Caco-2 (cell line): ENCODE measurements at regions not wholly inside any gene's neighbourhood (a gene's known extent, or its start where the extent isn't known, plus 50 kb on each side); places are given as distances from the start of the nearest gene placed in this dataset.

ENCODE experiments used
- BruUV-seq: library from RNA; stranded (reverse); fragments of 400-500 nt; replicated peaks from 2 replicates; lab custom pipeline; 2021; lab: Mats Ljungman, UMichigan
- CTCF ChIA-PET: fragments of 300-600 bp; sonication (Branson Sonifier 250); formaldehyde crosslinking; loops from one replicate; lab custom pipeline; 2022; ENCODE audit warnings: antibody characterized with exemption; lab: Charles Lee
- POLR2A ChIA-PET: fragments of 300-600 bp; sonication (Branson Sonifier 250); formaldehyde crosslinking; loops from one replicate; lab custom pipeline; 2022; ENCODE audit warnings: antibody characterized with exemption; lab: Charles Lee
- DNase-seq, 2 experiments: peaks; one replicate each; pipeline versions ENCODE4 v3.0.0 to v3.0.0-alpha.2; 2020 to 2022
- H3K27me3 ChIP-seq: replicated peaks from 2 replicates; pipeline ENCODE4 v1.6.0; 2011; ENCODE audit warnings: low read length; ENCODE audit not compliant: control insufficient read depth, insufficient read depth
- H3K36me3 ChIP-seq: 2 replicates; pipeline ENCODE4 v1.5.1; 2011; ENCODE audit warnings: low read length; ENCODE audit not compliant: control insufficient read depth, insufficient read depth
- H3K4me1 ChIP-seq: fragments of 250-450 bp; sonication (Bioruptor Pico); 2 replicates; pipeline ENCODE4 v1.5.1; 2020; ENCODE audit warnings: mild to moderate bottlenecking
- H3K4me3 ChIP-seq: 2 replicates; pipeline ENCODE4 v1.5.1; 2011; ENCODE audit warnings: low read depth, mild to moderate bottlenecking, control low read depth, low read length
- H3K9me3 ChIP-seq: fragments of 250-450 bp; sonication (Bioruptor Pico); 2 replicates; pipeline ENCODE4 v1.5.1; 2020; ENCODE audit warnings: mild to moderate bottlenecking, moderate library complexity
- H3K27ac Mint-ChIP-seq: one replicate; pipeline ENCODE4 v1.8.0; 2022; ENCODE audit warnings: mixed read lengths; ENCODE audit not compliant: unreplicated experiment
- H3K27me3 Mint-ChIP-seq: one replicate; pipeline ENCODE4 v1.8.0; 2022; ENCODE audit warnings: mixed read lengths; ENCODE audit not compliant: insufficient read depth, unreplicated experiment
- H3K36me3 Mint-ChIP-seq: one replicate; pipeline ENCODE4 v1.8.0; 2022; ENCODE audit warnings: mild to moderate bottlenecking, mixed read lengths; ENCODE audit not compliant: insufficient read depth, unreplicated experiment
- H3K4me1 Mint-ChIP-seq: one replicate; pipeline ENCODE4 v1.8.0; 2022; ENCODE audit warnings: low read depth, mixed read lengths; ENCODE audit not compliant: unreplicated experiment
- H3K4me3 Mint-ChIP-seq: one replicate; pipeline ENCODE4 v1.8.0; 2022; ENCODE audit warnings: mild to moderate bottlenecking, moderate library complexity, mixed read lengths; ENCODE audit not compliant: unreplicated experiment
- H3K9me3 Mint-ChIP-seq: one replicate; pipeline ENCODE4 v1.8.0; 2022; ENCODE audit warnings: mixed read lengths; ENCODE audit not compliant: unreplicated experiment
- intact Hi-C: fragments of 100-400 bp; cut with micrococcal nuclease; formaldehyde crosslinking; loops from one replicate; pipeline ENCODE4 v1.10.0; 2022; ENCODE audit not compliant: unreplicated experiment
- TF ChIP-seq, protein P1 (sequence below), 2 experiments: fragments of 200-600 bp in 1 of 2; IDR thresholded peaks; 1 replicate in 1 of 2; 2 replicates in 1 of 2; pipeline versions ENCODE4 v1.5.1 to v1.8.0; 2011 to 2022; ENCODE audit warnings: antibody characterized with exemption in 1 of 2, control low read depth in 1 of 2, inconsistent platforms in 1 of 2, low read depth in 1 of 2, low read length in 1 of 2, mild to moderate bottlenecking in 1 of 2, moderate library complexity in 1 of 2; ENCODE audit not compliant: insufficient read depth in 1 of 2, severe bottlenecking in 1 of 2, unreplicated experiment in 1 of 2

GRCh38 chr5:122237906-122238305 lies 74.1 kb upstream of the SNCAIP start:
- BruUV-seq, result no TSS peak
- ChIA-PET POLR2A (no interaction called here), CTCF (no interaction called here)
- H3K36me3 ChIP-seq, result no peaks in the 10 kb centered on the region
- no peaks in the 10 kb centered on the region for H3K4me1 ChIP-seq
- no peaks in the 10 kb centered on the region for H3K9me3 Mint-ChIP-seq
- H3K4me1 Mint-ChIP-seq, result no peaks in the 10 kb centered on the region
- no peaks in the 10 kb centered on the region for H3K27me3 Mint-ChIP-seq
- intact Hi-C loops, result no loop called here
- H3K4me3 ChIP-seq, result no peak overlapping the region
- no peak overlapping the region for H3K27ac Mint-ChIP-seq
- no peak overlapping the region for H3K4me3 Mint-ChIP-seq
- peaks cover 5% of the 10 kb centered on the region; the same call in 1 of the 2 replicates for H3K9me3 ChIP-seq
- no peak for DNase-seq
- TF ChIP-seq, protein P1, sequence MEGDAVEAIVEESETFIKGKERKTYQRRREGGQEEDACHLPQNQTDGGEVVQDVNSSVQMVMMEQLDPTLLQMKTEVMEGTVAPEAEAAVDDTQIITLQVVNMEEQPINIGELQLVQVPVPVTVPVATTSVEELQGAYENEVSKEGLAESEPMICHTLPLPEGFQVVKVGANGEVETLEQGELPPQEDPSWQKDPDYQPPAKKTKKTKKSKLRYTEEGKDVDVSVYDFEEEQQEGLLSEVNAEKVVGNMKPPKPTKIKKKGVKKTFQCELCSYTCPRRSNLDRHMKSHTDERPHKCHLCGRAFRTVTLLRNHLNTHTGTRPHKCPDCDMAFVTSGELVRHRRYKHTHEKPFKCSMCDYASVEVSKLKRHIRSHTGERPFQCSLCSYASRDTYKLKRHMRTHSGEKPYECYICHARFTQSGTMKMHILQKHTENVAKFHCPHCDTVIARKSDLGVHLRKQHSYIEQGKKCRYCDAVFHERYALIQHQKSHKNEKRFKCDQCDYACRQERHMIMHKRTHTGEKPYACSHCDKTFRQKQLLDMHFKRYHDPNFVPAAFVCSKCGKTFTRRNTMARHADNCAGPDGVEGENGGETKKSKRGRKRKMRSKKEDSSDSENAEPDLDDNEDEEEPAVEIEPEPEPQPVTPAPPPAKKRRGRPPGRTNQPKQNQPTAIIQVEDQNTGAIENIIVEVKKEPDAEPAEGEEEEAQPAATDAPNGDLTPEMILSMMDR (IDR thresholded peaks at IDR 0.05; ENCODE audit: insufficient read depth in 1 of 2, low read depth in 1 of 2, low read length in 1 of 2, severe bottlenecking in 1 of 2, unreplicated experiment in 1 of 2), result no peak
- no peaks in the 10 kb centered on the region for H3K36me3 Mint-ChIP-seq
- H3K27me3 ChIP-seq, result no peaks in the 10 kb centered on the region

DNA sequence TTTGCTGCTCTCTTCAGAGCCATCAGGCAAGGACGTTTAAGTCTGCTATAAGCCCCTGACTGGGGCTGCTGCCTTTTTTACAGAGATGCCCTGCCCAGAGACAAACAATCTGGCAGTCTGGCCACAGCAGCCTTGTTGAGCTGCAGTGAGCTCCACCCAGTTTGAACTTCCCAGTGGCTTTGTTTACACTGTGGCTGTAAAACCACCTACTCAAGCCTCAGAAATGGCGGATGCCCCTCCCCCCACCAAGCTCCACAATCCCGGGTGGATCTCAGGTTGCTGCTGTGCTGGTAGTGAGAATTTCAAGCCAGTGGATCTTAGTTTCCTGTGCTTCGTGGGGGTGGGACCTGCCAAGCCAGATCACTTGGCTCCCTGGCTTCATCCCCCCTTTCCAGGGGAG lies 59.7 kb upstream of the SNCAIP start:
- peak in 1 of 2 experiments; percentile 18 for DNase-seq
- Mint-ChIP-seq H3K36me3 (no peaks in the 10 kb centered on the region), H3K9me3 (peaks cover 48% of the 10 kb centered on the region), H3K27me3 (no peaks in the 10 kb centered on the region), H3K4me1 (no peaks in the 10 kb centered on the region), H3K27ac (no peak overlapping the region), H3K4me3 (no peak overlapping the region)
- TF ChIP-seq, protein P1 (IDR thresholded peaks at IDR 0.05; ENCODE audit: insufficient read depth in 1 of 2, low read depth in 1 of 2, low read length in 1 of 2, severe bottlenecking in 1 of 2, unreplicated experiment in 1 of 2), result no peak
- BruUV-seq, result no TSS peak
- CTCF ChIA-PET, result no interaction called here
- Histone ChIP-seq H3K4me1 (no peaks in the 10 kb centered on the region), H3K9me3 (peaks cover 17% of the 10 kb centered on the region; the same call in 1 of the 2 replicates), H3K27me3 (no peaks in the 10 kb centered on the region), H3K4me3 (no peak overlapping the region), H3K36me3 (no peaks in the 10 kb centered on the region)
- POLR2A ChIA-PET, result no interaction called here
- intact Hi-C loops, result no loop called here

DNA sequence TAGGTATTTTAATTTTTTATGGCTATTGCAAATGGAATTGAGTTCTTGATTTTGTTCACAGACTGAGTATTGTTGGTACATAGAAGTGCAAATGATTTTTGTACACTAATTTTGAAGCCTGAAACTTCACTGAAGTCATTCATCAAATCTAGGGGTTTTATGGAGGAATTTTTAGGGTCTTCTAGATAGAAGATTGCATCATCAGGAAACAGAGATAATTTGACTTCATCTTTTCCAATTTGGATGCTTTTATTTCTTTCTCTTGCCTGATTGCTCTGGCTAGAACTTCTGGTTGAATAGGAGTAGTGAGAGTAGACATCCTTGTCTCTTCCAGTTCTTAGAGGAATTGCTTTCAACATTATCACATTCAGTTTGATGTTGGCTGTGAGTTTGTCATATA lies 58.2 kb upstream of the SNCAIP start:
- Histone ChIP-seq H3K4me1 (no peaks in the 10 kb centered on the region), H3K27me3 (no peaks in the 10 kb centered on the region), H3K36me3 (no peaks in the 10 kb centered on the region), H3K9me3 (peaks cover 17% of the 10 kb centered on the region; the same call in 1 of the 2 replicates), H3K4me3 (no peak overlapping the region)
- POLR2A ChIA-PET, result no interaction called here
- CTCF ChIA-PET, result no interaction called here
- Mint-ChIP-seq H3K27me3 (no peaks in the 10 kb centered on the region), H3K4me1 (no peaks in the 10 kb centered on the region), H3K27ac (no peak overlapping the region), H3K4me3 (no peak overlapping the region), H3K9me3 (peaks cover 48% of the 10 kb centered on the region), H3K36me3 (no peaks in the 10 kb centered on the region)
- BruUV-seq, result no TSS peak
- TF ChIP-seq, protein P1 (IDR thresholded peaks at IDR 0.05; ENCODE audit: insufficient read depth in 1 of 2, low read depth in 1 of 2, low read length in 1 of 2, severe bottlenecking in 1 of 2, unreplicated experiment in 1 of 2), result no peak
- intact Hi-C loops, result no loop called here
- no peak for DNase-seq
